ENCODE measurements at regions not wholly inside any gene's neighbourhood (a gene's known extent, or its start where the extent isn't known, plus 50 kb on each side); places are given as distances from the start of the nearest gene placed in this dataset.
A peak's percentile ranks its signal among the peaks of the same experiment; 100 is the strongest.

GRCh38 chr2:21431078-21431477 lies 307.3 kb downstream of the TDRD15 start:
- no peak for DNase-seq

DNA sequence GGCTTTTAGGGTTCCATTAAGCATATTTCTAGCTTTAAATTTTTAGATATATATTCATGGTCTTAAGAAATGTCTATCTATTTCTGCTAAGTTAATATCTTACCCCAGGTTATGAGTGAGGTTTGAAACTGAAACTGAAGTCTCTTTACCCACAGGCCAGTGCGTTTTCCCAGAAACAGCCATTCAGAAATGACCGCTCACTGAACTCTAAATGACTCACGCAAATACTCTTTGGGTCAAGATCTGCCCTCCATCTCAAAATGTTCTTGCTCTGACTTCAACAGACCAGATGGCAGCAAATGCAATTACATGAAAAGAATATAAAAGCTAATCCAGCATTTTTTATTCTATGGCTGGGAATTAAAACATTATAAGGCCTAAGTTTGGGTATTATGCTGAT lies 315.2 kb downstream of the TDRD15 start:
- peak in 1 of 3 donors; percentile 5 for DNase-seq

- no peak for DNase-seq
Measured at GRCh38 chr2:21441442-21441841, 317.7 kb downstream of the TDRD15 start.

DNA sequence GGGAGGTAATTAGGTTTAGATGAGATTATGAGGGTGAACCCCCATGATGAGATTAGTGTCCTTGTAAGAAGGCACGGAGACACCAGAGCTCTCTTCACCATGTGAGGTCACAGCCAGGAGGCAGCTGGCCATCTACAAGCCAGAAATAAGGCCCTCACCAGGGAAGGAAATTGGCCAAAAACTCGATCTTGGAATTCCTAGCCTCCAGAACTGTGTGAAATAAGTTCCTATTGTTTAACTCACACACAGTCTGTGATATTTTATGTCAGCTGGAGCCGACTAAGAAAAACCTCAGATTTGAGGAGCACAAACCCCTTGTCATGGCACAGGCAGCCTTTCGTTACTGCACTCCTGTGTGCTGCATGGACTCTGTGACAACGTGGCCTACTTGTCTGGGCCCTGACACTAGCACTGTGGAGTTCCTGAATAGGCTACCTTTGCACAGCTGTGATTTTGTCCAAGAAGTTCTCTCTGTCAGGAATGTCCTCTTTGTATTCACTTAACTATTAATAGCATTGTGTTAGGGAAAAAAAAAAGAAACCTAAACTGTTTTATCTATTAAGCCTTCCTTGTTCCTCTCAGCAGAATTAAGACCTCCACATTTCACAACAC lies 319.8 kb downstream of the TDRD15 start:
- peak in 1 of 3 donors; percentile 18 for DNase-seq

GRCh38 chr2:21449881-21450280 lies 326.1 kb downstream of the TDRD15 start:
- DNase-seq, result no peak

GRCh38 chr2:21451403-21451802 lies 327.6 kb downstream of the TDRD15 start:
- DNase-seq, result peak in 1 of 3 donors; percentile 2

- no peak for DNase-seq
Measured at GRCh38 chr2:21452263-21452662, 328.5 kb downstream of the TDRD15 start.

- no peak for DNase-seq
Measured at GRCh38 chr2:21452678-21453077, 328.9 kb downstream of the TDRD15 start.

GRCh38 chr2:21453723-21454450 lies 330.1 kb downstream of the TDRD15 start:
- no peak for DNase-seq

DNA sequence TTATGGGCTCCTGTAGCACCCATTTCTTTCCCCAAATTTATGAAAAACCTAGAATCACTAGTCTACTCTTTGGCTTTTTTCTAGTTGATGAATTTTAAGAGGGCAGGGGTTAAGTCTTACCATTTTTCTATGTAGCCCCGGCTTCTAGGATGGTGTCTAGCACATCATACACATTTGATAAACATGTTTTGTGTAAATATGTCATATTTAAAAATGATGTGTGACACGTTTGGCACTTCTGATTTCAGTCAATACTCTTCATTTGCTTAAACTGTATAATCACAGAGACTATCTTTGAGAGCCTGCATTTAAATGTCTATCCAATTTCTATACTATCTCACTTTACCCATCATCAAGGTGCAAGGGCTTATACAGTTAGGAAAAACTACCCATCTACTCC lies 331.1 kb downstream of the TDRD15 start:
- DNase-seq, result no peak

DNA sequence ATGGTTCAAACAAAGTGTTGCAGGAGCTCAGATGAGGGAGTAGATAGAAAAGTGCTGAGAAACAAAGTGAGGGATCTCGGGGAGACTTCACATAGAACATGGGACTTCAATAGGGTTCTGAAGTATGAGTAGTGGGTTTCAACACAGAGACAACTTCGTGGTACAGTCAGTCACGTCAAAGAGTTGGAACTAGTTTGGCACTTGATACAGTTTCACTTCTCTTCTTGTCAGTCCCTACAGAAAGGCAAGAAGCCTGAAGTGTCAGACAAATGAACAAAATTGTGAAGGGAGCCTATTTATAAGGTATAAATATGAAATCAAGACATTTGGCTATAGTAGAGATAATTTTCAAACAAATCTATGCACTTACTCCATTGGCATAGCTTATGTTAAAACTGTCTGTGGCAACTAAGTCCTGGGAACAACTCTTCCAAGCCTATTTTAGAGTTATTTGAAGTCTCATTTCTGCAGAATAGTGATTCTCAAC lies 338.0 kb downstream of the TDRD15 start:
- no peak for DNase-seq

DNA sequence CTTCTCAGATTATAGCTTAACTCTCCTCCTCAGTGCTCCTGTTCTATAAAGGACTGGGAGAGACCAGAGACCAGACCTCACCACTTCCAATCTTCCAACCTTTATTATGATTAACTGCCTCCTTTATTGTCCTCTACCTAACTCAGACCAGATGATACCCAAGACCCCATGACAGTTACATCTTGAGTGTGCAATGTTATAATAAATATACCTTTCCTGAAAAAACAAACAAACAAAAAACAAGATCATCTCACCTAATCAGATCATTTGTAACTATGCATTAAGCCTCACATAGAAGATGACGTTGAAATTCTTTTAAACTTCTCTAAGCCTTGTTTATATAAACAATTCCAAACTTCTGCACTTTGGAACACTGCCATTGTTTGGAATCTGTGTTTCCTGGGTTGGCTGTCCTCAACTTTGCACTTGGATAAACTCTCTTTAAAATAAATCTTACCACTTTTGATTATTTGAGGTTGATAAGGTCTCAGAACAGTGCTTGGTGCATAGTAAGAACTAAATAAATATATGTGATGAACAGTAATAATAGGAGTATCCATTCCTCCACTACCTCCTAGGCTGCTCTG lies 342.7 kb downstream of the TDRD15 start:
- DNase-seq, result peak in 1 of 3 donors; percentile 11

- DNase-seq, result no peak
Measured at GRCh38 chr2:21467280-21467818, 343.6 kb downstream of the TDRD15 start.

DNA sequence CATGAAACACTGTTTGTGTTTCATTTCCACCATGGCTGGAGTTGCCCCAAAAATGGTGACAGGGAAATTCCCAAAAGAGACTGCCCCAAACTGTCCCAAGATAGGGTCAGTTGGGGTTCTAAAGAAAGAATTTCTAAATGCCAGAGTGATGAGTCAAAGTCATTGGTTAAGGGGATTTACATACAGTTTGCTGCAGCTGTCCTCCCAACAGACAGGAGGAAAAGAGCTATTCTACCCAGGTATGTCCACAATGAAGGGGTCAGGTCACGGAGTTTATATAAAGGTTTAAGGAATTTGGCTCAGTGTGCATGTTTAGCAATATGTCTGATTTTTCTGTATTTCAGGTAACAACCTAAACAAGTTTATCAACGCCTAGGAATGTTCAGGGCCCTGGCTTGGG lies 344.1 kb downstream of the TDRD15 start:
- DNase-seq, result no peak

- DNase-seq, result no peak
Measured at GRCh38 chr2:21468624-21469023, 344.9 kb downstream of the TDRD15 start.

DNA sequence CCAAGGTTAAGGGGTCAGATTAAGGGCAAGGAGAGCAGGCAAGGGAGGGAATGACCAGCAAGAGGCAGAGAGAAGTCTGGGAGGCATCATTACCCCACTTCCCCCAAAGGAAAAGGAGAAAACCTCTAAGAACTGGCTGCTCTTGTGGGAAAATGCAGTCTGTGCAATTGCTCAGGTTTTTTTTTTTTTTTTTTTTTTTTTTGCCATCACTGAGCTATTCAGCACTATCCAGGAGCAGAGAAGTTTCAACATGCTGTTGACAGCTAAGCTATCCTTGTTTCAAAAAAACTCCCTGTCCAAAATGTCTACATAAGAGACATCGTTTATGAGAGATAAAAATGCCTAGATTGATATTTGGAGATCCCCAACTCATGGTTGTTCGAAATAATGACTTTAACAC lies 345.4 kb downstream of the TDRD15 start:
- DNase-seq, result no peak

DNA sequence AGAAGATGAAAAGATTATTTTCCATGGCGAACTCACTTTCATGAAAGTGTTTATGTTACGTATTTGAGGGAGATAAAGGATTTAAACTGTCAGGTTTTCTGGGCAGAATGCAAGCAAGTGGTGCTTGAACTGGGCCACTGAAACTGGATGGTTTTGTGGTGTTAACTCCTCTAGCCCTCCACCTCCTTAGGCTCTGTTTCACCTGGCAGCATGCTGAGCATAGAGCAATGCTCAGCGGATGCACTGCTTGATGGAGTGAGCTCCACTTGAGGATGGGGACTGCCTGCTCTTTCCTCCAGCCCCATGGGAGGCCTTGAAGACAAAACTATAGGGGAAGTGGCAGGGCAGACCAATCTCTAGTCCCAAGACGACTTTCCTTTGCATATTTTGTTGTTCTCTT lies 345.8 kb downstream of the TDRD15 start:
- DNase-seq, result no peak

DNA sequence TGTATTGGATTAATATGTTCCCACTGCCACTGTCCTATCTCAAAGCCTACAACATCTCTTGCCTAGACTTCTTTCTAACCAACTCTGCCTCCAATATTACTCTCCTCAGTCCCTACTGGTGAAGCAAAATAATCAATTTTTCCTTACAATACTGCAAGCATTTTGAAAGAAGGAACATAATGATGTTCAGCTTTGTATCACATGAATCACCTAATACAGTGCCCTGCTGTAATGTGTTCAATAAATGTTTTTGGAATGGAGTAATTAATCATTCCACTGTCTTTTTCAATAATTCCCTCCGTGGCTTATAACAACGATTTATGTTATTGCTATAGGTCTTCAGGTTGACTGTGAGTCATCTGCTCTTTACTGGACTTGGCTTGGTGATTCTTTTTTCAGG lies 356.4 kb downstream of the TDRD15 start:
- no peak for DNase-seq

GRCh38 chr2:21484643-21485042 lies 360.9 kb downstream of the TDRD15 start:
- DNase-seq, result no peak

DNA sequence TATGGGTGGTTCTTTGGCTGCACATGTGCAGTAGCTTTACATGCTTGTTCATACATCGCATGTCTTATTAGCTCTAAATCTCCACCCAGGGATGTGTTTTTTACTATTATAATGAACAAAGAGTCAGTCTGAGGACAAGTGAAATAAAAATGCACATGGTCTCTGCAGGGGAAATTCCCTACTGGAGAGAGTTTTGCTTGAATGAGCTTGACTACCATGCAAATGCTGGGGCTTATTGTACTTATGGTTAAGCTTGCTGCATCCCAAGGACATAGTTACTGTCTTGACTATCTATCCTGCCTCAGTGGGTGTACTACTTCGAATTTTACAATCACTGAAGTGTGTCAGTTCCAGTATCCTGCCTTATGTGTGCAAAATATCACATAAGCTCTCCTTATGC lies 362.7 kb downstream of the TDRD15 start:
- DNase-seq, result no peak

GRCh38 chr2:21489080-21489479 lies 365.3 kb downstream of the TDRD15 start:
- no peak for DNase-seq

- peak; percentile 22 to 78 (median 29) for DNase-seq
Measured at GRCh38 chr2:21498016-21498415, 374.2 kb downstream of the TDRD15 start.

GRCh38 chr2:21500401-21500945 lies 376.7 kb downstream of the TDRD15 start:
- no peak for DNase-seq

Data from muscle of back (tissue), 3 donors.